ENCODE measurements at regions not wholly inside any gene's neighbourhood (a gene's known extent, or its start where the extent isn't known, plus 50 kb on each side); places are given as distances from the start of the nearest gene placed in this dataset.

GRCh38 chr5:98656796-98657195, 116.7 kb upstream of the RGMB start:
- WGBS, result 84% methylated on average over 1 of the region's 1 CpG
- H3K36me3 ChIP-seq (ENCODE audit: control insufficient read depth in 4 of 4, insufficient read depth in 3 of 4, low read depth in 1 of 4, low read length in 3 of 4), result no peaks in the 10 kb centered on the region
- no peaks in the 10 kb centered on the region for H3K4me1 ChIP-seq (ENCODE audit: control insufficient read depth in 4 of 4, insufficient read depth in 4 of 4, low read length in 3 of 4)
- H3K27ac ChIP-seq (ENCODE audit: low read depth in 1 of 2, low read length in 2 of 2), result no peak overlapping the region
- no peak for DNase-seq (ENCODE audit: low spot score)
- H3K9ac ChIP-seq (ENCODE audit: low read depth in 1 of 2, low read length in 2 of 2), result no peak overlapping the region
- TF ChIP-seq ZBTB33 (IDR thresholded peaks at IDR 0.05), result no peak
- no peak for TF ChIP-seq RXRA (IDR thresholded peaks at IDR 0.05)
- TF ChIP-seq REST (IDR thresholded peaks at IDR 0.05), result no peak
- no peak for TF ChIP-seq HNF4A (conservative IDR thresholded peaks at IDR 0.05)
- no peak for TF ChIP-seq JUND (IDR thresholded peaks at IDR 0.05)
- no peak for TF ChIP-seq FOXA2 (IDR thresholded peaks at IDR 0.05)
- H3K9me3 ChIP-seq (ENCODE audit: control insufficient read depth in 4 of 4, low read length in 3 of 4), result peaks cover 0 to 5% (median 0%) of the 10 kb centered on the region in 4 donors
- H3K27me3 ChIP-seq (ENCODE audit: control insufficient read depth in 4 of 4, insufficient read depth in 4 of 4, low read length in 3 of 4), result no peaks in the 10 kb centered on the region
- H3K4me3 ChIP-seq (ENCODE audit: low read depth in 1 of 3, low read length in 3 of 3), result no peak overlapping the region

GRCh38 chr5:98657559-98657958, 115.9 kb upstream of the RGMB start:
- Histone ChIP-seq H3K9me3 (ENCODE audit: control insufficient read depth in 4 of 4, low read length in 3 of 4) (peaks cover 0 to 5% (median 0%) of the 10 kb centered on the region in 4 donors), H3K9ac (ENCODE audit: low read depth in 1 of 2, low read length in 2 of 2) (no peak overlapping the region), H3K36me3 (ENCODE audit: control insufficient read depth in 4 of 4, insufficient read depth in 3 of 4, low read depth in 1 of 4, low read length in 3 of 4) (no peaks in the 10 kb centered on the region), H3K4me1 (ENCODE audit: control insufficient read depth in 4 of 4, insufficient read depth in 4 of 4, low read length in 3 of 4) (no peaks in the 10 kb centered on the region), H3K27me3 (ENCODE audit: control insufficient read depth in 4 of 4, insufficient read depth in 4 of 4, low read length in 3 of 4) (no peaks in the 10 kb centered on the region), H3K27ac (ENCODE audit: low read depth in 1 of 2, low read length in 2 of 2) (no peak overlapping the region), H3K4me3 (ENCODE audit: low read depth in 1 of 3, low read length in 3 of 3) (no peak overlapping the region)
- DNase-seq (ENCODE audit: low spot score), result no peak
- WGBS, result 65% methylated on average over 4 of the region's 4 CpGs
- TF ChIP-seq ATF3 (IDR thresholded peaks at IDR 0.05) (no peak), HNF4G (IDR thresholded peaks at IDR 0.05) (no peak), GABPA (IDR thresholded peaks at IDR 0.05 in 1 of 2, conservative IDR thresholded peaks at IDR 0.05 in 1 of 2) (no peak), YY1 (IDR thresholded peaks at IDR 0.05) (no peak), RAD21 (IDR thresholded peaks at IDR 0.05) (no peak), FOXA1 (IDR thresholded peaks at IDR 0.05) (no peak), JUND (IDR thresholded peaks at IDR 0.05) (no peak), CTCF (IDR thresholded peaks at IDR 0.05; ENCODE audit: low read depth, low read length, missing input control) (no peak), REST (IDR thresholded peaks at IDR 0.05) (no peak), HNF4A (conservative IDR thresholded peaks at IDR 0.05) (no peak), NR2F2 (IDR thresholded peaks at IDR 0.05) (no peak), MAX (IDR thresholded peaks at IDR 0.05) (no peak), EGR1 (IDR thresholded peaks at IDR 0.05; ENCODE audit: low read depth in 2 of 2) (no peak), FOXA2 (IDR thresholded peaks at IDR 0.05) (no peak), SP1 (IDR thresholded peaks at IDR 0.05) (no peak)

Data from liver (tissue), 8 donors.